Esophagus muscularis mucosa (tissue), 4 donors: ENCODE measurements at regions not wholly inside any gene's neighbourhood (a gene's known extent, or its start where the extent isn't known, plus 50 kb on each side); places are given as distances from the start of the nearest gene placed in this dataset.

Source experiments
- DNase-seq: peaks from one replicate; pipeline ENCODE4 v3.0.0-alpha.2; 2017; ENCODE audit errors: extremely low spot score
- H3K27ac ChIP-seq, 4 donors: fragments of 200-600 bp; sonication (generic); replicated peaks in 1 of 4; 1 replicate in 3 of 4; 2 replicates in 1 of 4; pipeline ENCODE4 v1.5.1; 2016 to 2019; ENCODE audit warnings: mild to moderate bottlenecking in 1 of 4
- H3K27me3 ChIP-seq, 4 donors: fragments of 200-600 bp; sonication (generic); one replicate each; pipeline versions ENCODE4 v1.5.1 to v1.6.0; 2016 to 2019
- H3K36me3 ChIP-seq, 4 donors: fragments of 200-600 bp; sonication (generic); one replicate each; pipeline ENCODE4 v1.5.1; 2016 to 2019
- H3K4me1 ChIP-seq, 4 donors: fragments of 200-600 bp; sonication (generic); one replicate each; pipeline ENCODE4 v1.5.1; 2016 to 2019
- H3K4me3 ChIP-seq, 4 donors: fragments of 200-600 bp; sonication (generic); 1 replicate in 2 of 4; 2 replicates in 2 of 4; pipeline ENCODE4 v1.5.1; 2016 to 2019; ENCODE audit warnings: mild to moderate bottlenecking in 4 of 4, moderate library complexity in 1 of 4
- H3K9me3 ChIP-seq, 4 donors: fragments of 200-600 bp; sonication (generic); 1 replicate in 3 of 4; 2 replicates in 1 of 4; pipeline ENCODE4 v1.5.1; 2016 to 2019
- CTCF ChIP-seq, 3 experiments: fragments of 200-600 bp in 2 of 3; fragments of 450-650 bp in 1 of 3; sonication (generic) in 2 of 3; IDR thresholded peaks; one replicate each; pipeline ENCODE4 v1.5.1; 2017 to 2019; ENCODE audit warnings: antibody characterized with exemption in 3 of 3, mild to moderate bottlenecking in 2 of 3, moderate library complexity in 1 of 3
- EP300 ChIP-seq: sonication (generic); formaldehyde crosslinking; IDR thresholded peaks from one replicate; pipeline ENCODE4 v1.6.1; 2017; ENCODE audit warnings: antibody characterized with exemption
- POLR2A ChIP-seq: fragments of 450-650 bp; IDR thresholded peaks from one replicate; pipeline ENCODE4 v1.6.1; 2017; ENCODE audit warnings: antibody characterized with exemption, moderate library complexity, mild to moderate bottlenecking, low read depth
- POLR2AphosphoS5 ChIP-seq, 2 donors: sonication (generic); formaldehyde crosslinking; IDR thresholded peaks; one replicate each; pipeline ENCODE4 v1.6.1; 2017; ENCODE audit warnings: antibody characterized with exemption in 2 of 2
- WGBS: methylation state at CpG from one replicate; pipeline ENCODE4 v1.1.5; 2018; 5-methylcytosine and 5-hydroxymethylcytosine counted together
- intact Hi-C: fragments of 100-400 bp; cut with DNase I; formaldehyde crosslinking; loops from one replicate; pipeline ENCODE4 v1.15.1; 2023

GRCh38 chr14:94864387-94865195 lies 94.7 kb upstream of the GSC start:
- H3K9me3 ChIP-seq, result no peaks in the 10 kb centered on the region
- no peak overlapping the region for H3K4me3 ChIP-seq
- intact Hi-C loops, result no loop called here
- no peak for DNase-seq
- H3K27me3 ChIP-seq, result peaks cover 0 to 64% (median 8%) of the 10 kb centered on the region in 4 donors
- no peak for TF ChIP-seq POLR2AphosphoS5 (IDR thresholded peaks at IDR 0.05)
- no peaks in the 10 kb centered on the region for H3K36me3 ChIP-seq
- peaks cover 0 to 6% (median 3%) of the 10 kb centered on the region in 4 donors for H3K4me1 ChIP-seq
- WGBS, result 65% methylated on average over 10 of the region's 45 CpGs
- H3K27ac ChIP-seq, result no peak overlapping the region

- Histone ChIP-seq H3K9me3 (no peaks in the 10 kb centered on the region), H3K27me3 (peaks cover 0 to 56% (median 8%) of the 10 kb centered on the region in 4 donors), H3K4me3 (no peak overlapping the region), H3K36me3 (no peaks in the 10 kb centered on the region), H3K4me1 (peaks cover 0 to 6% (median 3%) of the 10 kb centered on the region in 4 donors), H3K27ac (no peak overlapping the region)
- intact Hi-C loops, result no loop called here
- DNase-seq, result no peak
- no peak for TF ChIP-seq POLR2A
- TF ChIP-seq EP300, result no peak
- no peak for TF ChIP-seq CTCF (IDR thresholded peaks at IDR 0.05)
- TF ChIP-seq POLR2AphosphoS5 (IDR thresholded peaks at IDR 0.05), result no peak
- WGBS, result 92% methylated on average over 5 of the region's 5 CpGs
Measured at GRCh38 chr14:94863366-94863765, 93.5 kb upstream of the GSC start.

GRCh38 chr14:94857950-94858349 lies 88.0 kb upstream of the GSC start:
- DNase-seq, result no peak
- H3K9me3 ChIP-seq, result peaks cover 0 to 14% (median 8%) of the 10 kb centered on the region in 4 donors
- H3K4me1 ChIP-seq, result no peaks in the 10 kb centered on the region
- peaks cover 0 to 22% (median 0%) of the 10 kb centered on the region in 4 donors for H3K27me3 ChIP-seq
- H3K27ac ChIP-seq, result no peak overlapping the region
- H3K36me3 ChIP-seq, result no peaks in the 10 kb centered on the region
- H3K4me3 ChIP-seq, result no peak overlapping the region
- TF ChIP-seq POLR2A (no peak), POLR2AphosphoS5 (IDR thresholded peaks at IDR 0.05) (no peak), EP300 (no peak), CTCF (IDR thresholded peaks at IDR 0.05) (no peak)
- intact Hi-C loops, result no loop called here
- WGBS, result 64% methylated on average over 5 of the region's 5 CpGs

GRCh38 chr14:94853920-94854319 lies 84.0 kb upstream of the GSC start:
- DNase-seq, result no peak
- H3K4me1 ChIP-seq, result peaks cover 0 to 9% (median 6%) of the 10 kb centered on the region in 4 donors
- H3K36me3 ChIP-seq, result no peaks in the 10 kb centered on the region
- intact Hi-C loops, result no loop called here
- peaks cover 0 to 8% (median 0%) of the 10 kb centered on the region in 4 donors for H3K27me3 ChIP-seq
- 83% methylated on average over 3 of the region's 3 CpGs for WGBS
- H3K27ac ChIP-seq, result no peak overlapping the region
- TF ChIP-seq EP300 (no peak), CTCF (IDR thresholded peaks at IDR 0.05) (no peak), POLR2AphosphoS5 (IDR thresholded peaks at IDR 0.05) (no peak), POLR2A (no peak)
- no peak overlapping the region for H3K4me3 ChIP-seq
- peaks cover 0 to 14% (median 8%) of the 10 kb centered on the region in 4 donors for H3K9me3 ChIP-seq

GRCh38 chr14:94850309-94851211 lies 80.6 kb upstream of the GSC start:
- Histone ChIP-seq H3K36me3 (no peaks in the 10 kb centered on the region), H3K4me1 (peaks cover 0 to 9% (median 6%) of the 10 kb centered on the region in 4 donors), H3K27ac (no peak overlapping the region), H3K4me3 (no peak overlapping the region), H3K27me3 (no peaks in the 10 kb centered on the region), H3K9me3 (peaks cover 0 to 14% (median 8%) of the 10 kb centered on the region in 4 donors)
- 67% methylated on average over 16 of the region's 16 CpGs for WGBS
- intact Hi-C loops, result no loop called here
- no peak for DNase-seq
- no peak for TF ChIP-seq EP300
- TF ChIP-seq POLR2A, result no peak
- no peak for TF ChIP-seq POLR2AphosphoS5 (IDR thresholded peaks at IDR 0.05)
- TF ChIP-seq CTCF (IDR thresholded peaks at IDR 0.05), result no peak
